Stomach (tissue), 4 donors: ENCODE measurements at regions not wholly inside any gene's neighbourhood (a gene's known extent, or its start where the extent isn't known, plus 50 kb on each side); places are given as distances from the start of the nearest gene placed in this dataset.

Source experiments
- EP300 ChIP-seq: sonication (generic); formaldehyde crosslinking; IDR thresholded peaks from one replicate; pipeline ENCODE4 v1.6.1; 2017; ENCODE audit warnings: antibody characterized with exemption
- POLR2A ChIP-seq, 4 donors: fragments of 450-650 bp; IDR thresholded peaks; one replicate each; pipeline ENCODE4 v1.6.1; 2016; ENCODE audit warnings: antibody characterized with exemption in 4 of 4, control low read depth in 2 of 4, mild to moderate bottlenecking in 1 of 4, moderate library complexity in 1 of 4
- TF ChIP-seq, protein P1 (sequence below), 7 experiments: fragments of 450-650 bp in 4 of 7; fragments of 200-600 bp in 3 of 7; sonication (generic) in 3 of 7; IDR thresholded peaks; one replicate each; pipeline ENCODE4 v1.5.1; 2016 to 2019; ENCODE audit warnings: antibody characterized with exemption in 7 of 7, control low read depth in 2 of 7, mild to moderate bottlenecking in 1 of 7

DNA sequence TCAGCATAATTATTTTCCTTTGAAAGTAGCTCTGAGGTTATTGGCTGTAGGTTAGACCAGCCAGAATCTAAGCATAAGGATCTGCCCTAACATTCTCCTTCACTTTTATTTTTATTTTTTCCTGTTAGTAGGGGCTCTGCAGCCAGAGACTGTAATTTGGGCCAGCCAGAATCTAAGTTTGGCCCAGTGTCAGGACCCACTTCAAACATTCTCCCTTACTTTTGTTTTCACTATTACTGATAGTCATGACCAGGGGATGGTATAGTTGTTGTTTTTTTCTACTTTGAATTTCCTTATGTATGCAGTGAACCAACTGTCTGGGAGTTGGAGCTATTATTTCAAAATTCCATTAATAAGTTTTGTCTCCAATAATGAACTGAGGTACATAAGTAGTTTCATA, 121.0 kb upstream of the MBNL1 start:
- TF ChIP-seq, protein P1, sequence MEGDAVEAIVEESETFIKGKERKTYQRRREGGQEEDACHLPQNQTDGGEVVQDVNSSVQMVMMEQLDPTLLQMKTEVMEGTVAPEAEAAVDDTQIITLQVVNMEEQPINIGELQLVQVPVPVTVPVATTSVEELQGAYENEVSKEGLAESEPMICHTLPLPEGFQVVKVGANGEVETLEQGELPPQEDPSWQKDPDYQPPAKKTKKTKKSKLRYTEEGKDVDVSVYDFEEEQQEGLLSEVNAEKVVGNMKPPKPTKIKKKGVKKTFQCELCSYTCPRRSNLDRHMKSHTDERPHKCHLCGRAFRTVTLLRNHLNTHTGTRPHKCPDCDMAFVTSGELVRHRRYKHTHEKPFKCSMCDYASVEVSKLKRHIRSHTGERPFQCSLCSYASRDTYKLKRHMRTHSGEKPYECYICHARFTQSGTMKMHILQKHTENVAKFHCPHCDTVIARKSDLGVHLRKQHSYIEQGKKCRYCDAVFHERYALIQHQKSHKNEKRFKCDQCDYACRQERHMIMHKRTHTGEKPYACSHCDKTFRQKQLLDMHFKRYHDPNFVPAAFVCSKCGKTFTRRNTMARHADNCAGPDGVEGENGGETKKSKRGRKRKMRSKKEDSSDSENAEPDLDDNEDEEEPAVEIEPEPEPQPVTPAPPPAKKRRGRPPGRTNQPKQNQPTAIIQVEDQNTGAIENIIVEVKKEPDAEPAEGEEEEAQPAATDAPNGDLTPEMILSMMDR (IDR thresholded peaks at IDR 0.05), result no peak
- TF ChIP-seq EP300, result no peak
- TF ChIP-seq POLR2A (IDR thresholded peaks at IDR 0.05), result no peak
